SH-SY5Y (cell line): ENCODE measurements at regions not wholly inside any gene's neighbourhood (a gene's known extent, or its start where the extent isn't known, plus 50 kb on each side); places are given as distances from the start of the nearest gene placed in this dataset.

Source experiments
- GATA2 ChIP-seq: IDR thresholded peaks from 2 replicates; pipeline ENCODE4 v1.6.1; 2011; ENCODE audit warnings: mild to moderate bottlenecking, low read depth, low read length
- GATA3 ChIP-seq: IDR thresholded peaks from 2 replicates; pipeline ENCODE4 v1.6.1; 2011; ENCODE audit warnings: low read depth, mild to moderate bottlenecking, low read length, moderate library complexity

DNA sequence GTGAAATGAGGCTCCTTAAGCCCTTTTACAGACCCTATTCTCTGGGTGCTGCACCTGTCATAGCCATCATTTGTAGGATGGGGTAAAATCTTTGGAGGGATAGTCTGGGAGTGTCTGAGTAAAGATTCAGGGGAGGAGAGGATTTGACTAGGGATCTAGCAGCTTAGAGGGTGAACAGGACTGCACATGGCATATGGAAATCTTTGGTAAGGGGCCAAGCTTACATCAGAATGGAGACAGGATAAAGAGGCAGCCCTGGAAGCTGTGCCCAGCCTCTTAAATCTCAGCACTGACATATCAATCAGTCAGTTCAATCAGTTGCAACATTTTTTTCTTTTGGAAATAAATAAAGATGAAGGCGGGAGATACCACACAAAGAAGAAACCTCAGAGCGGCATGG, 301.8 kb upstream of the CADM1 start:
- TF ChIP-seq GATA2 (no peak), GATA3 (no peak)
